Heart right ventricle (tissue), 16 donors: ENCODE measurements at regions not wholly inside any gene's neighbourhood (a gene's known extent, or its start where the extent isn't known, plus 50 kb on each side); places are given as distances from the start of the nearest gene placed in this dataset.
"Not testable (repeated sequence)": the region's sequence is repeated elsewhere in the genome, so short reads cannot be mapped to it uniquely, and the experiment has no call there.

Experiments used
- ATAC-seq, 8 donors: fragments of 200-7000 bp; cut with Tn5 transposase; one replicate each; pipeline ENCODE4 v1.9.1; 2020; ENCODE audit warnings: mild to moderate bottlenecking in 8 of 8, moderate library complexity in 8 of 8, moderate number of reproducible peaks in 1 of 8
- DNase-seq, 2 donors: peaks; one replicate each; pipeline ENCODE4 v3.0.0-alpha.2; 2020
- H3K27ac ChIP-seq, 10 donors: fragments of 200-600 bp; sonication (generic) in 2 of 10; one replicate each; pipeline versions ENCODE4 v1.5.0 to v1.8.0; 2020 to 2022; ENCODE audit warnings: mild to moderate bottlenecking in 3 of 10
- H3K27me3 ChIP-seq, 7 donors: fragments of 200-600 bp; one replicate each; pipeline ENCODE4 v1.8.0; 2021 to 2022; ENCODE audit warnings: mild to moderate bottlenecking in 2 of 7
- H3K36me3 ChIP-seq, 9 donors: fragments of 200-600 bp; sonication (generic) in 1 of 9; one replicate each; pipeline versions ENCODE4 v1.5.0 to v1.8.0; 2020 to 2022; ENCODE audit warnings: mild to moderate bottlenecking in 2 of 9
- H3K4me1 ChIP-seq, 9 donors: fragments of 200-600 bp; sonication (generic) in 1 of 9; one replicate each; pipeline versions ENCODE4 v1.5.0 to v1.8.0; 2020 to 2022; ENCODE audit warnings: mild to moderate bottlenecking in 4 of 9
- H3K4me3 ChIP-seq, 10 donors: fragments of 200-600 bp; sonication (generic) in 2 of 10; one replicate each; pipeline versions ENCODE4 v1.5.0 to v1.8.0; 2020 to 2022; ENCODE audit warnings: mild to moderate bottlenecking in 7 of 10, moderate library complexity in 2 of 10
- H3K9me3 ChIP-seq, 11 donors: fragments of 200-600 bp in 10 of 11; sonication (generic) in 2 of 11; one replicate each; pipeline versions ENCODE4 v1.5.0 to v1.8.0; 2013 to 2022; ENCODE audit warnings: mild to moderate bottlenecking in 2 of 11, control low read depth in 1 of 11, moderate library complexity in 1 of 11
- WGBS, 2 donors: extraction: QIAGEN DNeasy Blood & Tissue Kit; methylation state at CpG; one replicate each; pipeline ENCODE4 v1.1.7; 2013; ENCODE audit warnings: inconsistent platforms in 1 of 2; 5-methylcytosine and 5-hydroxymethylcytosine counted together
- intact Hi-C, 10 donors: fragments of 100-400 bp; cut with DNase I; formaldehyde crosslinking; loops; one replicate each; pipeline versions ENCODE4 v1.11.1 to v1.14.2; 2022
- TF ChIP-seq, protein P1 (sequence below), 9 donors: fragments of 200-600 bp; sonication (generic) in 2 of 9; IDR thresholded peaks; one replicate each; pipeline versions ENCODE4 v1.5.0 to v1.8.0; 2021 to 2022; ENCODE audit warnings: antibody characterized with exemption in 9 of 9, mild to moderate bottlenecking in 5 of 9, moderate library complexity in 1 of 9
- donor health status: Arrhythmogenic right ventricular cardiomyopathy.
- donor health status: ischemic (EF 13 %, LVEDD 7.1; RV severe dilation, severe dysfunction).
- donor health status: healthy with polysubstance abuse.
- donor health status: DM: no; HTN: yes; CAD: no.
- donor health status: DM: no; HTN: no; CAD: no.
- donor health status: ischemic (EF 25% LVEDD 6.9; RV normal size, moderate dysfunction).
- donor health status: ischemic (EF 25% LVEDD 5.7; RV mildly dilated, moderate dysfunction).
- donor health status: healthy.
- donor health status: DM: yes; HTN: yes; CAD: no.
- donor health status: Ischemic cardiomyopathy.
- donor health status: ischemic (EF 35%, LVEDD 5.7; RV mildly dilated, moderate dysfunction).
- donor health status: nonischemic (EF 11% LVEDD 7.7; RV severe dilation, severe dysfunction).
- donor health status: DM: yes; HTN: yes; CAD: no.
- donor health status: PGD.
- donor health status: ischemic (EF 29% LVEDD 5.4; RV normal size, mild dysfunction).
- donor health status: nonischemic (EF 23%, LVEDD 6.1; RV moderate dilation, normal function).

DNA sequence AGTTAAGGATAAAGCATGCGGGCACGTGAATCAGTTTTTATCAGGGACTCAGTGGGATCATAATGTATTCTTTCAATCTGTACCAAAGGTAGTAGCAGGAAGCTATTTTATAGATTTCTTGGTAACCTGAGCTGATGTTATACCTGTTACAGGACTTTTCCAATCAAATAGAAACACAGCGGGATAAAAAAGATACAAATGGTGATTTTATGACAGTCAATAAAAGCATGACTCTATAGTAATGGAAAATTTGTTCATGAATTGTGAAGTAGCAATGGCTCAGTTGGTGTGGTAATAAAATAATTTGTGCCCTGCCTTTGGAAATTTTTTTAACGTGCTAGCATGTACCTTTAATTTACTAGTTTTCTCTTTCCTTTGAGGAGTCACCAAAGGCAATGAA is 300.7 kb upstream of the CELF2 start:
- WGBS, 2 donors, result 91 to 95% methylated on average over 4 of the region's 4 CpGs
- ATAC-seq (no peak), DNase-seq (no peak)
- Histone ChIP-seq H3K4me3 (no peak overlapping the region), H3K27ac (no peak overlapping the region), H3K9me3 (no peaks in the 10 kb centered on the region), H3K27me3 (no peaks in the 10 kb centered on the region), H3K36me3 (no peaks in the 10 kb centered on the region), H3K4me1 (peaks cover 0 to 5% (median 0%) of the 10 kb centered on the region in 9 donors)
- TF ChIP-seq, protein P1, sequence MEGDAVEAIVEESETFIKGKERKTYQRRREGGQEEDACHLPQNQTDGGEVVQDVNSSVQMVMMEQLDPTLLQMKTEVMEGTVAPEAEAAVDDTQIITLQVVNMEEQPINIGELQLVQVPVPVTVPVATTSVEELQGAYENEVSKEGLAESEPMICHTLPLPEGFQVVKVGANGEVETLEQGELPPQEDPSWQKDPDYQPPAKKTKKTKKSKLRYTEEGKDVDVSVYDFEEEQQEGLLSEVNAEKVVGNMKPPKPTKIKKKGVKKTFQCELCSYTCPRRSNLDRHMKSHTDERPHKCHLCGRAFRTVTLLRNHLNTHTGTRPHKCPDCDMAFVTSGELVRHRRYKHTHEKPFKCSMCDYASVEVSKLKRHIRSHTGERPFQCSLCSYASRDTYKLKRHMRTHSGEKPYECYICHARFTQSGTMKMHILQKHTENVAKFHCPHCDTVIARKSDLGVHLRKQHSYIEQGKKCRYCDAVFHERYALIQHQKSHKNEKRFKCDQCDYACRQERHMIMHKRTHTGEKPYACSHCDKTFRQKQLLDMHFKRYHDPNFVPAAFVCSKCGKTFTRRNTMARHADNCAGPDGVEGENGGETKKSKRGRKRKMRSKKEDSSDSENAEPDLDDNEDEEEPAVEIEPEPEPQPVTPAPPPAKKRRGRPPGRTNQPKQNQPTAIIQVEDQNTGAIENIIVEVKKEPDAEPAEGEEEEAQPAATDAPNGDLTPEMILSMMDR (IDR thresholded peaks at IDR 0.05), result no peak
- intact Hi-C loops, result loop anchor here in 1 of 10 donors (5.0 kb wide), 1 partner anchor 315 kb away; no protein-coding TSS in a partner anchor

DNA sequence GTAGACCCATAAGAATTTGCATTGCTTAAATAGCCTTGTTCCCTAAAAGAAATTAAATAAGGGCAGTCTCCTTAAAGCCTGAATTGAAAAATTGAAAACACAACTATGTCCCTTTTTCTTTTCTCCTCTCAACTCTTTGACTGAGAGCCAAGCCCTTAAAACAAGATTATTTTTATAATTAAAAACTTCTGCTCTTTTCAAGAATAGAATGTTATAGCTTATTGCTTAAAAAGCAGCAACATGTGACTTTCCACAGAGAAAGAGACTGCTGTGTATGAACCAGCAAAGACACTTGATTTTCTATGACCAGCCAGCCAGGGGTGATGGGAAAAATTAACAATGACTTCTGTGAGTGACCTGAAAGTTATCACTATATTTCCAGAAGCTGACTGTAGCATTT is 295.2 kb upstream of the CELF2 start:
- Histone ChIP-seq H3K27me3 (no peaks in the 10 kb centered on the region), H3K4me1 (no peaks in the 10 kb centered on the region), H3K4me3 (no peak overlapping the region), H3K27ac (no peak overlapping the region), H3K9me3 (no peaks in the 10 kb centered on the region), H3K36me3 (no peaks in the 10 kb centered on the region)
- ATAC-seq (no peak), DNase-seq (no peak)
- TF ChIP-seq, protein P1 (IDR thresholded peaks at IDR 0.05), result no peak
- intact Hi-C loops, result no loop called here

DNA sequence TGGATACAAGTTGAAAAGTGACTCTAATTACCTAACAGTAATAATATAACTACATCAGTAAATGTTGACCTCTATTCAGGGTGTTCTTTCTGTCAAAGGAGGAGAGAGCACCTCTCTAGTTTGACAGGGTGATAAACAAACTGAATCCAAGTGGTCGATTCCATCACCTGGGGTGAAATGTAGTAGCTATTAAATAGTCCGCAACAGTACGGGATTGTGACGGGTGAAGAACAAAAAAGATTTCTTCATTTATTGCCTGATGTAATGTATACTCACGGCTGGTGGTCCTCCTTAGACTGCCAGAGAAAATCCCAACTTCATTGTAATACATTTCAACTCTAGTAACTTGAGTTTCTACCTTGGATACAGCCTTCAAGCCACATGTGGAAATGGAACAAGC is 292.5 kb upstream of the CELF2 start:
- Histone ChIP-seq H3K27ac (no peak overlapping the region), H3K4me3 (no peak overlapping the region), H3K4me1 (no peaks in the 10 kb centered on the region), H3K9me3 (no peaks in the 10 kb centered on the region), H3K27me3 (no peaks in the 10 kb centered on the region), H3K36me3 (no peaks in the 10 kb centered on the region)
- TF ChIP-seq, protein P1 (IDR thresholded peaks at IDR 0.05), result no peak
- no peak for DNase-seq
- ATAC-seq, result no peak
- intact Hi-C loops, result no loop called here
- WGBS, 2 donors, result 93 to 97% methylated on average over 5 of the region's 5 CpGs

DNA sequence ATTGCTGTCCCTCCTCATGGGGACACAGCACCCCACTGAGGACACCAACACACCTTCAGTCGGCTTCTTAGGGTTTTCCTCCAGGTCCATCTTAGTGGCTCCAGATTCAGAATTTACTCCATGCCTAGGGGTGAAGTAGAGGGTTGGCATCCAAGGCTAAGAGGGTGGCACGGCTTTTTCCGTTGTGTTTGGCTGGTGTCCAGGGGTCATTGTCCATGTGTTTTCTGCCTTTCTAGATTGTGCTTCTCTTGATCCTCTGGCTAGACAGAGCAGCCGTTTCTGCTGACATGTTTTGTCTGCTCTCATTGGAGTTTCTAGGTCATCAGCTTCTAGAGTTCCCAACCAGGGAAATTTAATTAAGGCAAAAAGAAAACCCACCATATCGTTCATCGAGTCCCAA is 291.6 kb upstream of the CELF2 start:
- WGBS, 2 donors, result 53 to 60% methylated on average over 6 of the region's 6 CpGs
- Histone ChIP-seq H3K9me3 (no peaks in the 10 kb centered on the region), H3K4me1 (peaks cover 0 to 6% (median 0%) of the 10 kb centered on the region in 9 donors), H3K36me3 (no peaks in the 10 kb centered on the region), H3K27me3 (no peaks in the 10 kb centered on the region), H3K4me3 (no peak overlapping the region), H3K27ac (no peak overlapping the region)
- TF ChIP-seq, protein P1 (IDR thresholded peaks at IDR 0.05), result no peak
- intact Hi-C loops, result no loop called here
- ATAC-seq (no peak), DNase-seq (no peak)

DNA sequence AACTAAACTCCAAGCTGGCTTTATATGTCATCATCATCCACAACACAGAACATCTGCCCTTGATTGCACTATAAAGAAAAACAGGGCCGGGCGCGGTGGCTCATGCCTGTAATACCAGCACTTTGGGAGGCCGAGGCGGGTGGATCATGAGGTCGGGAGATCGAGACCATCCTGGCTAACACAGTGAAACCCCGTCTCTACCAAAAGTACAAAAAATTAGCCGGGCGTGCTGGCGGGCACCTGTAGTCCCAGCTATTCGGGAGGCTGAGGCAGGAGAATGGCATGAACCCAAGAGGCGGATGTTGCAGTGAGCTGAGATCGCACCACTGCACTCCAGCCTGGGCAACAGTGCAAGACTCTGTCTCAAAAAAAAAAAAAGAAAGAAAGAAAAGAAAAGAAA is 290.3 kb upstream of the CELF2 start:
- not testable (repeated sequence) for ATAC-seq

More for the DNA sequence above, 290.3 kb upstream of the CELF2 start:
- intact Hi-C loops, H3K36me3 ChIP-seq, H3K4me1 ChIP-seq, H3K27me3 ChIP-seq, H3K9me3 ChIP-seq, H3K27ac ChIP-seq, H3K4me3 ChIP-seq, DNase-seq: not testable (repeated sequence)
- WGBS, 2 donors, result 97 to 98% methylated on average over 14 of the region's 14 CpGs
